GM12875 (cell line): ENCODE measurements at regions not wholly inside any gene's neighbourhood (a gene's known extent, or its start where the extent isn't known, plus 50 kb on each side); places are given as distances from the start of the nearest gene placed in this dataset.

Source experiments
- H3K4me3 ChIP-seq: one replicate; pipeline ENCODE4 v1.5.1; 2011; ENCODE audit warnings: low read depth, low read length, control low read depth
- TF ChIP-seq, protein P1 (sequence below): IDR thresholded peaks from 2 replicates; pipeline ENCODE4 v1.5.1; 2011; ENCODE audit warnings: low read depth, mild to moderate bottlenecking, control low read depth, inconsistent platforms, low read length, moderate library complexity, borderline replicate concordance; ENCODE audit not compliant: insufficient read depth

DNA sequence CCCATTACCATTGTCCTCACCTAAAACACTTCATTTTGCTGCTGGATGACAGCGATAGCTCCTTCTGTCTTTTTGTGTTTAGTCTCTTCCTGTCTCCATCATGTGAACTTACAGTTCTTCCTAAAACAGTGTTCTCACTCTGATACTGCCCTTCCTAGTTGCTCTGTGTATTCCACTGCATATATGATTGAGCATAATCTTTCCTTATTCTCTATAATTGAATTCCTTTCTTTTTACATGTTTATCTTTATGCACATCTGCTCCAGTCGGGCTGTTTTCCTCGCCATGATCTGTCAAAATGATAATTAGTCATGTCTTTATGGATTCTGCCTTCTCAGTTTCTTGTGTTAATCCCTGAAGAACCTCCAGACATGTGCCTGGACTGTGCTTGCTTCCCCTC is 405.1 kb upstream of the SEMA6D start:
- TF ChIP-seq, protein P1, sequence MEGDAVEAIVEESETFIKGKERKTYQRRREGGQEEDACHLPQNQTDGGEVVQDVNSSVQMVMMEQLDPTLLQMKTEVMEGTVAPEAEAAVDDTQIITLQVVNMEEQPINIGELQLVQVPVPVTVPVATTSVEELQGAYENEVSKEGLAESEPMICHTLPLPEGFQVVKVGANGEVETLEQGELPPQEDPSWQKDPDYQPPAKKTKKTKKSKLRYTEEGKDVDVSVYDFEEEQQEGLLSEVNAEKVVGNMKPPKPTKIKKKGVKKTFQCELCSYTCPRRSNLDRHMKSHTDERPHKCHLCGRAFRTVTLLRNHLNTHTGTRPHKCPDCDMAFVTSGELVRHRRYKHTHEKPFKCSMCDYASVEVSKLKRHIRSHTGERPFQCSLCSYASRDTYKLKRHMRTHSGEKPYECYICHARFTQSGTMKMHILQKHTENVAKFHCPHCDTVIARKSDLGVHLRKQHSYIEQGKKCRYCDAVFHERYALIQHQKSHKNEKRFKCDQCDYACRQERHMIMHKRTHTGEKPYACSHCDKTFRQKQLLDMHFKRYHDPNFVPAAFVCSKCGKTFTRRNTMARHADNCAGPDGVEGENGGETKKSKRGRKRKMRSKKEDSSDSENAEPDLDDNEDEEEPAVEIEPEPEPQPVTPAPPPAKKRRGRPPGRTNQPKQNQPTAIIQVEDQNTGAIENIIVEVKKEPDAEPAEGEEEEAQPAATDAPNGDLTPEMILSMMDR: no peak

GRCh38 chr15:47326410-47327333 is 390.6 kb upstream of the SEMA6D start:
- TF ChIP-seq, protein P1: no peak

More for the DNA sequence above, 405.1 kb upstream of the SEMA6D start:
- H3K4me3 ChIP-seq: no peak overlapping the region

GRCh38 chr15:47331829-47332393 is 385.4 kb upstream of the SEMA6D start:
- TF ChIP-seq, protein P1: no peak
- H3K4me3 ChIP-seq: no peak overlapping the region

More at GRCh38 chr15:47326410-47327333, 390.6 kb upstream of the SEMA6D start:
- H3K4me3 ChIP-seq: no peak overlapping the region

GRCh38 chr15:47332481-47332880 is 384.8 kb upstream of the SEMA6D start:
- H3K4me3 ChIP-seq: no peak overlapping the region
- TF ChIP-seq, protein P1: no peak

GRCh38 chr15:47333734-47334133 is 383.6 kb upstream of the SEMA6D start:
- H3K4me3 ChIP-seq: no peak overlapping the region
- TF ChIP-seq, protein P1: no peak

GRCh38 chr15:47334805-47335535 is 382.3 kb upstream of the SEMA6D start:
- TF ChIP-seq, protein P1: no peak
- H3K4me3 ChIP-seq: no peak overlapping the region
